GM10266 (cell line): ENCODE measurements at regions not wholly inside any gene's neighbourhood (a gene's known extent, or its start where the extent isn't known, plus 50 kb on each side); places are given as distances from the start of the nearest gene placed in this dataset.

Experiments used
- DNase-seq: peaks from one replicate; pipeline ENCODE4 v3.0.0; 2012; ENCODE audit errors: extremely low spot score
- CTCF ChIP-seq: IDR thresholded peaks from 2 replicates; pipeline ENCODE4 v1.5.1; 2012; ENCODE audit warnings: mild to moderate bottlenecking, low read depth; ENCODE audit not compliant: control insufficient read depth, insufficient read depth; ENCODE audit errors: missing control alignments

GRCh38 chr9:26319859-26320258 lies 572.7 kb downstream of the CAAP1 start:
- TF ChIP-seq CTCF, result no peak
- no peak for DNase-seq

GRCh38 chr9:26313108-26313507 lies 579.5 kb downstream of the CAAP1 start:
- no peak for DNase-seq

GRCh38 chr9:26311463-26311995 lies 581.1 kb downstream of the CAAP1 start:
- TF ChIP-seq CTCF, result no peak
- DNase-seq, result no peak

More at GRCh38 chr9:26313108-26313507, 579.5 kb downstream of the CAAP1 start:
- TF ChIP-seq CTCF, result no peak

- DNase-seq, result no peak
- TF ChIP-seq CTCF, result no peak
These were observed 582.3 kb downstream of the CAAP1 start for GRCh38 chr9:26310294-26310693.

GRCh38 chr9:26308328-26308727 lies 584.3 kb downstream of the CAAP1 start:
- no peak for TF ChIP-seq CTCF
- DNase-seq, result no peak

GRCh38 chr9:26301659-26302058 lies 590.9 kb downstream of the CAAP1 start:
- TF ChIP-seq CTCF, result no peak
- no peak for DNase-seq

- TF ChIP-seq CTCF, result no peak
- DNase-seq, result no peak
These were observed 591.6 kb downstream of the CAAP1 start for GRCh38 chr9:26301046-26301445.
